ENCODE measurements at regions not wholly inside any gene's neighbourhood (a gene's known extent, or its start where the extent isn't known, plus 50 kb on each side); places are given as distances from the start of the nearest gene placed in this dataset.

DNA sequence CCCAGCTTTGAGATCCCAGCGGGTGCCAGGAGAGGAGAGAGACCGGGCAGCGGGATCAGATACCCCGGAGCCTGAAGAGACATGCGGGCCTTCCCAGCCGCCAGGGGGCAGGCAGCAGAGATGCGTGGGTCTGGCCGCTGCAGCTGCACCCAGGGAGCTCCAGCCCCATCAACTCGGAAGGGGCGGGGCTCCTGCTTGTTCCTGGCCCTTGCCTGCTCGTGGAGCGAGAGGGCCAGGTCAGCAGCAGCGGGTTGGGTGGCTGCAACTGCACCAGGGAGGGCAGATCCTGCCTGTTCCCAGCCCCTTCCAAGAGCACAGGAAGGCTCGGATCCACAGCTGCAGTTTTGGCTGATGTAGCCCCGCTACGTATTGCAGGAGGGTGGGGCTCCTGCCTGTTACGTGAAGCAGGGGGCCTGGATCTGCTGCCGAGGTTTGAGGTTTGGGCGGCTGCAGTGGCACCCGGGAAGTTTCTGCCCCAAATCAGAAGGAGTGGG lies 532.8 kb downstream of the RFPL4B start:
- Histone ChIP-seq H3K4me3 (no peak overlapping the region), H3K4me1 (ENCODE audit: insufficient read depth) (no peaks in the 10 kb centered on the region), H4K20me1 (replicated peaks; ENCODE audit: insufficient read depth) (no peaks in the 10 kb centered on the region), H2AFZ (peak overlapping the region; percentile 85), H3K79me2 (replicated peaks; ENCODE audit: insufficient read depth) (no peaks in the 10 kb centered on the region), H3F3A (replicated peaks; ENCODE audit: low read depth) (no peaks in the 10 kb centered on the region), H3K27ac (ENCODE audit: low read depth) (no peak overlapping the region), H3K9me2 (ENCODE audit: insufficient read depth) (no peaks in the 10 kb centered on the region), H3K36me3 (ENCODE audit: insufficient read depth) (no peaks in the 10 kb centered on the region), H3K4me2 (no peak overlapping the region), H3K27me3 (ENCODE audit: insufficient read depth) (no peaks in the 10 kb centered on the region)
- no peak overlapping the region for H3K27ac Mint-ChIP-seq
- H3K27me3 Mint-ChIP-seq (ENCODE audit: insufficient read depth, low read depth, poor library complexity), result no peaks in the 10 kb centered on the region
- H3K36me3 Mint-ChIP-seq (ENCODE audit: low read depth), result no peaks in the 10 kb centered on the region
- no peak overlapping the region for H3K4me3 Mint-ChIP-seq
- ATAC-seq, result peak; percentile 93
- peak; percentile 66 for DNase-seq (ENCODE audit: low spot score)
- TF ChIP-seq, protein P1, sequence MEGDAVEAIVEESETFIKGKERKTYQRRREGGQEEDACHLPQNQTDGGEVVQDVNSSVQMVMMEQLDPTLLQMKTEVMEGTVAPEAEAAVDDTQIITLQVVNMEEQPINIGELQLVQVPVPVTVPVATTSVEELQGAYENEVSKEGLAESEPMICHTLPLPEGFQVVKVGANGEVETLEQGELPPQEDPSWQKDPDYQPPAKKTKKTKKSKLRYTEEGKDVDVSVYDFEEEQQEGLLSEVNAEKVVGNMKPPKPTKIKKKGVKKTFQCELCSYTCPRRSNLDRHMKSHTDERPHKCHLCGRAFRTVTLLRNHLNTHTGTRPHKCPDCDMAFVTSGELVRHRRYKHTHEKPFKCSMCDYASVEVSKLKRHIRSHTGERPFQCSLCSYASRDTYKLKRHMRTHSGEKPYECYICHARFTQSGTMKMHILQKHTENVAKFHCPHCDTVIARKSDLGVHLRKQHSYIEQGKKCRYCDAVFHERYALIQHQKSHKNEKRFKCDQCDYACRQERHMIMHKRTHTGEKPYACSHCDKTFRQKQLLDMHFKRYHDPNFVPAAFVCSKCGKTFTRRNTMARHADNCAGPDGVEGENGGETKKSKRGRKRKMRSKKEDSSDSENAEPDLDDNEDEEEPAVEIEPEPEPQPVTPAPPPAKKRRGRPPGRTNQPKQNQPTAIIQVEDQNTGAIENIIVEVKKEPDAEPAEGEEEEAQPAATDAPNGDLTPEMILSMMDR (conservative IDR thresholded peaks at IDR 0.05; ENCODE audit: low read depth in 2 of 2), result peak; percentile 37 to 66
- TF ChIP-seq ETS1 (IDR thresholded peaks at IDR 0.05) (no peak), REST (IDR thresholded peaks at IDR 0.05; ENCODE audit: unreplicated experiment) (no peak)
- H3K4me1 Mint-ChIP-seq, result peaks cover 3% of the 10 kb centered on the region; the same call in 1 of the 3 replicates
- no peaks in the 10 kb centered on the region for H3K9me3 Mint-ChIP-seq

DNA sequence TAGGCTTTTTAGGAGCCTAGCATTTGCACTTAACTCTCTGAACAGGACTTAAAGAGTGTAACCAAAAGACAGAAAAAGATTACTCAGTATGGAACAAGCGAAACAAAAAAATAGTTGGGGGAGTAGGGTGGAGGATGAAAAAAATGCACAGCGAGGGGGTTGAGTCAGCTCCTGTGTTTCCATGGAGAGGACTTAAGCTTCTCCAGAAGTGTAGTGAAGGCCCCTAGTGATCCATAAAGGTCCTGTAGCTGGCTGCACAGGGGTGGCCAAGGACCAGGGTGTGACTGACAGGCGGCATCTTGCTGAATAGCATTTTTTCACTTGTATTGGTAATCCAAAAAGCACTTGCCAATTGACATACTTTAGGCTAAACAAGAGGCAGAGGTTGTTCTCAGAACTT lies 533.9 kb downstream of the RFPL4B start:
- ATAC-seq (no peak), DNase-seq (ENCODE audit: low spot score) (no peak)
- no peaks in the 10 kb centered on the region for H4K20me1 ChIP-seq (replicated peaks; ENCODE audit: insufficient read depth)
- no peaks in the 10 kb centered on the region for H3K27me3 ChIP-seq (ENCODE audit: insufficient read depth)
- no peaks in the 10 kb centered on the region for H3K79me2 ChIP-seq (replicated peaks; ENCODE audit: insufficient read depth)
- Mint-ChIP-seq H3K4me1 (peaks cover 3% of the 10 kb centered on the region; the same call in 1 of the 3 replicates), H3K9me3 (no peaks in the 10 kb centered on the region), H3K27me3 (ENCODE audit: insufficient read depth, low read depth, poor library complexity) (no peaks in the 10 kb centered on the region), H3K27ac (no peak overlapping the region), H3K4me3 (no peak overlapping the region), H3K36me3 (ENCODE audit: low read depth) (no peaks in the 10 kb centered on the region)
- H3K4me1 ChIP-seq (ENCODE audit: insufficient read depth), result no peaks in the 10 kb centered on the region
- no peak overlapping the region for H3K4me3 ChIP-seq
- H3K9me2 ChIP-seq (ENCODE audit: insufficient read depth), result no peaks in the 10 kb centered on the region
- H3K36me3 ChIP-seq (ENCODE audit: insufficient read depth), result no peaks in the 10 kb centered on the region
- H3F3A ChIP-seq (replicated peaks; ENCODE audit: low read depth), result no peaks in the 10 kb centered on the region
- H2AFZ ChIP-seq, result no peak overlapping the region
- H3K27ac ChIP-seq (ENCODE audit: low read depth), result no peak overlapping the region
- no peak overlapping the region for H3K4me2 ChIP-seq
- no peak for TF ChIP-seq JUNB (IDR thresholded peaks at IDR 0.05; ENCODE audit: unreplicated experiment)
- no peak for TF ChIP-seq ETS1 (IDR thresholded peaks at IDR 0.05)
- TF ChIP-seq POLR2AphosphoS5 (IDR thresholded peaks at IDR 0.05; ENCODE audit: low read depth), result no peak
- TF ChIP-seq ZNF331 (CRISPR knock-in tag; IDR thresholded peaks at IDR 0.05; ENCODE audit: low read depth), result no peak
- no peak for TF ChIP-seq STAT1 (IDR thresholded peaks at IDR 0.05; ENCODE audit: unreplicated experiment)
- TF ChIP-seq EZH2 (IDR thresholded peaks at IDR 0.05; ENCODE audit: low read depth, unreplicated experiment), result no peak
- no peak for TF ChIP-seq REST (IDR thresholded peaks at IDR 0.05; ENCODE audit: unreplicated experiment)
- TF ChIP-seq ZNF114 (CRISPR knock-in tag; IDR thresholded peaks at IDR 0.05), result no peak
- no peak for TF ChIP-seq CREB1 (CRISPR knock-in tag; IDR thresholded peaks at IDR 0.05; ENCODE audit: low read depth)
- no peak for TF ChIP-seq EZH2phosphoT487 (IDR thresholded peaks at IDR 0.05; ENCODE audit: unreplicated experiment)
